Adrenal gland (tissue), 9 donors: ENCODE measurements at regions not wholly inside any gene's neighbourhood (a gene's known extent, or its start where the extent isn't known, plus 50 kb on each side); places are given as distances from the start of the nearest gene placed in this dataset.
"Not testable (repeated sequence)": the region's sequence is repeated elsewhere in the genome, so short reads cannot be mapped to it uniquely, and the experiment has no call there.

Source experiments
- DNase-seq, 7 donors: peaks; one replicate each; pipeline ENCODE4 v3.0.0-alpha.2; 2019 to 2020
- H3K27ac ChIP-seq, 5 donors: fragments of 200-600 bp; sonication (generic) in 4 of 5; 1 replicate in 3 of 5; 2 replicates in 2 of 5; pipeline versions ENCODE4 v1.5.1 to v1.8.0; 2016 to 2020; ENCODE audit warnings: mild to moderate bottlenecking in 1 of 5
- H3K27me3 ChIP-seq: fragments of 200-600 bp; 2 replicates; pipeline ENCODE4 v1.8.0; 2021
- H3K36me3 ChIP-seq, 2 donors: fragments of 200-600 bp; replicated peaks in 1 of 2; 1 replicate in 1 of 2; 2 replicates in 1 of 2; pipeline versions ENCODE4 v1.5.1 to v1.8.0; 2018 to 2022
- H3K4me1 ChIP-seq, 2 donors: fragments of 200-600 bp; replicated peaks in 1 of 2; 1 replicate in 1 of 2; 2 replicates in 1 of 2; pipeline versions ENCODE4 v1.5.1 to v1.8.0; 2018 to 2021
- H3K4me3 ChIP-seq, 4 donors: fragments of 200-600 bp; sonication (generic) in 3 of 4; one replicate each; pipeline ENCODE4 v1.5.1; 2016 to 2018
- H3K9me3 ChIP-seq, 3 donors: fragments of 200-600 bp; sonication (generic) in 1 of 3; replicated peaks in 1 of 3; 1 replicate in 2 of 3; 2 replicates in 1 of 3; pipeline versions ENCODE4 v1.5.1 to v1.8.0; 2016 to 2021
- CTCF ChIP-seq, 6 experiments: fragments of 450-650 bp in 4 of 6; fragments of 200-600 bp in 2 of 6; sonication (generic) in 1 of 6; IDR thresholded peaks; 1 replicate in 5 of 6; 2 replicates in 1 of 6; pipeline versions ENCODE4 v1.5.1 to v1.8.0; 2016 to 2021; ENCODE audit warnings: antibody characterized with exemption in 6 of 6, mild to moderate bottlenecking in 2 of 6, moderate library complexity in 1 of 6
- POLR2A ChIP-seq, 2 donors: fragments of 450-650 bp; IDR thresholded peaks; one replicate each; pipeline ENCODE4 v1.6.1; 2017; ENCODE audit warnings: antibody characterized with exemption in 2 of 2, mild to moderate bottlenecking in 2 of 2, moderate library complexity in 1 of 2
- WGBS, 4 donors: extraction: QIAGEN DNeasy Blood & Tissue Kit in 2 of 4; methylation state at CpG; one replicate each; pipeline versions ENCODE4 v1.1.5 to v1.1.7; 2013 to 2017; 5-methylcytosine and 5-hydroxymethylcytosine counted together
- intact Hi-C, 2 donors: fragments of 100-400 bp; cut with DNase I; formaldehyde crosslinking; loops; one replicate each; pipeline versions ENCODE4 v1.14.1 to v1.15.0; 2022 to 2023
- donor health status: healthy with polysubstance abuse.
- donor health status: Bipolar disorder and iron deficiency.
- donor health status: DM: yes; HTN: yes; CAD: no.
- donor health status: DM: no; HTN: no; CAD: no.
- donor health status: DM: no; HTN: no; CAD: no.

GRCh38 chr14:39505812-39506211 is 73.6 kb upstream of the FBXO33 start:
- Histone ChIP-seq H3K27me3 (no peaks in the 10 kb centered on the region), H3K4me1 (no peaks in the 10 kb centered on the region), H3K4me3 (no peak overlapping the region), H3K27ac (no peak overlapping the region), H3K9me3 (no peaks in the 10 kb centered on the region), H3K36me3 (no peaks in the 10 kb centered on the region)
- WGBS, 4 donors = 38 to 55% (median 41%) methylated on average over 1 of the region's 1 CpG
- DNase-seq = no peak
- intact Hi-C loops = no loop called here
- TF ChIP-seq POLR2A (IDR thresholded peaks at IDR 0.05) (no peak), CTCF (IDR thresholded peaks at IDR 0.05) (no peak)

GRCh38 chr14:39500253-39500652 is 68.0 kb upstream of the FBXO33 start:
- intact Hi-C loops = no loop called here
- 78 to 86% (median 83%) methylated on average over 1 of the region's 1 CpG for WGBS, 4 donors

GRCh38 chr14:39499514-39499913 is 67.3 kb upstream of the FBXO33 start:
- no peak for DNase-seq
- H3K27me3 ChIP-seq = no peaks in the 10 kb centered on the region
- H3K27ac ChIP-seq = no peak overlapping the region
- no peaks in the 10 kb centered on the region for H3K36me3 ChIP-seq
- intact Hi-C loops = no loop called here
- no peak overlapping the region for H3K4me3 ChIP-seq
- H3K9me3 ChIP-seq = no peaks in the 10 kb centered on the region
- H3K4me1 ChIP-seq = no peaks in the 10 kb centered on the region
- TF ChIP-seq CTCF (IDR thresholded peaks at IDR 0.05) (no peak), POLR2A (IDR thresholded peaks at IDR 0.05) (no peak)

More at GRCh38 chr14:39500253-39500652, 68.0 kb upstream of the FBXO33 start:
- H3K36me3 ChIP-seq = no peaks in the 10 kb centered on the region
- DNase-seq = no peak
- no peak overlapping the region for H3K4me3 ChIP-seq
- H3K27ac ChIP-seq = no peak overlapping the region
- no peak for TF ChIP-seq POLR2A (IDR thresholded peaks at IDR 0.05)
- no peak for TF ChIP-seq CTCF (IDR thresholded peaks at IDR 0.05)
- H3K9me3 ChIP-seq = no peaks in the 10 kb centered on the region
- H3K4me1 ChIP-seq = no peaks in the 10 kb centered on the region
- H3K27me3 ChIP-seq = no peaks in the 10 kb centered on the region

GRCh38 chr14:39497677-39498076 is 65.4 kb upstream of the FBXO33 start:
- H3K4me3 ChIP-seq, DNase-seq, H3K9me3 ChIP-seq, H3K4me1 ChIP-seq, intact Hi-C loops, H3K36me3 ChIP-seq, H3K27me3 ChIP-seq, H3K27ac ChIP-seq: not testable (repeated sequence)
- 75 to 87% (median 79%) methylated on average over 3 of the region's 3 CpGs for WGBS, 4 donors

- Histone ChIP-seq H3K4me1 (peaks cover 0 to 4% of the 10 kb centered on the region in 2 donors), H3K4me3 (no peak overlapping the region), H3K36me3 (no peaks in the 10 kb centered on the region), H3K27me3 (no peaks in the 10 kb centered on the region), H3K27ac (no peak overlapping the region), H3K9me3 (no peaks in the 10 kb centered on the region)
- intact Hi-C loops = no loop called here
- DNase-seq = no peak
- TF ChIP-seq CTCF (IDR thresholded peaks at IDR 0.05) (no peak), POLR2A (IDR thresholded peaks at IDR 0.05) (no peak)
- WGBS, 4 donors = 65 to 84% (median 73%) methylated on average over 2 of the region's 2 CpGs
These were observed 60.0 kb upstream of the FBXO33 start for GRCh38 chr14:39492267-39492666.
